ENCODE measurements at regions not wholly inside any gene's neighbourhood (a gene's known extent, or its start where the extent isn't known, plus 50 kb on each side); places are given as distances from the start of the nearest gene placed in this dataset.

DNA sequence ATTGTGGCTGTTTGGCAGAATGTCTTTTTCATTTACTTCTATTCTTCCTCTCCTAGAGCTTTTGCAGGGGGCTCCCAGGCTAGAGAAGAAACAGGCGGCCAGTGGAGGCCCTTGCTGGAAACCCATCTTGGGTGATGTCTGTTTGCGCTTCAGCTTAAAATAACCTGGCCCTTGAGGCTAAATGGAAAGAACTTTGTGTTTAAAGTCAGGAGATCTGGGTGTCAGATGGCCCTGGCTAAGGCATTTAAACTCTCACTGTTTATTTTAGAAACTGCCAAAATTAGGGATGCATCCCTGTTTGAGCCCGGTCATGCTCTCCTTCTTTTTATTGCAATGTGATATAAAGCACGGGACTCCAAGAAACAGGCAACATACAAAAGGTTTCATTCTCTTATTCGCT lies 118.4 kb upstream of the RMP24 start:
- TF ChIP-seq, protein P1, sequence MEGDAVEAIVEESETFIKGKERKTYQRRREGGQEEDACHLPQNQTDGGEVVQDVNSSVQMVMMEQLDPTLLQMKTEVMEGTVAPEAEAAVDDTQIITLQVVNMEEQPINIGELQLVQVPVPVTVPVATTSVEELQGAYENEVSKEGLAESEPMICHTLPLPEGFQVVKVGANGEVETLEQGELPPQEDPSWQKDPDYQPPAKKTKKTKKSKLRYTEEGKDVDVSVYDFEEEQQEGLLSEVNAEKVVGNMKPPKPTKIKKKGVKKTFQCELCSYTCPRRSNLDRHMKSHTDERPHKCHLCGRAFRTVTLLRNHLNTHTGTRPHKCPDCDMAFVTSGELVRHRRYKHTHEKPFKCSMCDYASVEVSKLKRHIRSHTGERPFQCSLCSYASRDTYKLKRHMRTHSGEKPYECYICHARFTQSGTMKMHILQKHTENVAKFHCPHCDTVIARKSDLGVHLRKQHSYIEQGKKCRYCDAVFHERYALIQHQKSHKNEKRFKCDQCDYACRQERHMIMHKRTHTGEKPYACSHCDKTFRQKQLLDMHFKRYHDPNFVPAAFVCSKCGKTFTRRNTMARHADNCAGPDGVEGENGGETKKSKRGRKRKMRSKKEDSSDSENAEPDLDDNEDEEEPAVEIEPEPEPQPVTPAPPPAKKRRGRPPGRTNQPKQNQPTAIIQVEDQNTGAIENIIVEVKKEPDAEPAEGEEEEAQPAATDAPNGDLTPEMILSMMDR (IDR thresholded peaks at IDR 0.05) = no peak
- TF ChIP-seq EZH2 (IDR thresholded peaks at IDR 0.05; ENCODE audit: borderline replicate concordance, insufficient read depth, low read depth, low read length, poor library complexity, severe bottlenecking) = no peak

Data from B cell (primary cell).